H9 (cell line): ENCODE measurements at regions not wholly inside any gene's neighbourhood (a gene's known extent, or its start where the extent isn't known, plus 50 kb on each side); places are given as distances from the start of the nearest gene placed in this dataset.

ENCODE experiments used
- DNase-seq: peaks from one replicate; pipeline ENCODE4 v3.0.0-alpha.2; 2017
- H2AFZ ChIP-seq: one replicate; pipeline ENCODE4 v1.6.1; 2013; ENCODE audit warnings: mild to moderate bottlenecking, low read length, control low read depth, moderate library complexity
- H2AK5ac ChIP-seq: 2 replicates; pipeline ENCODE4 v1.6.1; 2013; ENCODE audit warnings: low read length, control low read depth, mixed read lengths; ENCODE audit not compliant: insufficient read length
- H2BK120ac ChIP-seq: one replicate; pipeline ENCODE4 v1.6.1; 2013; ENCODE audit warnings: low read depth, mild to moderate bottlenecking, low read length, control low read depth, inconsistent platforms; ENCODE audit not compliant: poor library complexity, severe bottlenecking
- H2BK12ac ChIP-seq: 2 replicates; pipeline ENCODE4 v1.6.1; 2013; ENCODE audit warnings: low read length, control low read depth, mixed read lengths, low read depth; ENCODE audit not compliant: insufficient read length
- H2BK15ac ChIP-seq: 2 replicates; pipeline ENCODE4 v1.6.1; 2013; ENCODE audit warnings: low read depth, low read length, control low read depth
- H2BK20ac ChIP-seq: one replicate; pipeline ENCODE4 v1.6.1; 2013; ENCODE audit warnings: low read depth, mild to moderate bottlenecking, low read length, control low read depth, inconsistent platforms; ENCODE audit not compliant: poor library complexity, severe bottlenecking
- H2BK5ac ChIP-seq: 2 replicates; pipeline ENCODE4 v1.6.1; 2013; ENCODE audit warnings: low read length, control low read depth, mixed read lengths; ENCODE audit not compliant: insufficient read length
- H3K14ac ChIP-seq: 2 replicates; pipeline ENCODE4 v1.6.1; 2013; ENCODE audit warnings: low read length, control low read depth; ENCODE audit not compliant: insufficient read depth
- H3K18ac ChIP-seq: 2 replicates; pipeline ENCODE4 v1.6.1; 2013; ENCODE audit warnings: low read depth, mild to moderate bottlenecking, mixed read lengths, low read length, control low read depth; ENCODE audit not compliant: insufficient read length
- H3K23ac ChIP-seq: 2 replicates; pipeline ENCODE4 v1.6.1; 2013; ENCODE audit warnings: low read length, control low read depth, mixed read lengths, low read depth; ENCODE audit not compliant: insufficient read length
- H3K23me2 ChIP-seq: 2 replicates; pipeline ENCODE4 v1.6.1; 2013; ENCODE audit warnings: low read depth, mild to moderate bottlenecking, mixed read lengths, low read length, control low read depth; ENCODE audit not compliant: insufficient read length, poor library complexity, severe bottlenecking
- H3K27ac ChIP-seq: 2 replicates; pipeline ENCODE4 v1.5.1; 2013; ENCODE audit warnings: low read length, control low read depth, mixed read lengths, low read depth; ENCODE audit not compliant: insufficient read length
- H3K27me3 ChIP-seq: 2 replicates; pipeline ENCODE4 v1.6.1; 2013; ENCODE audit warnings: low read length, control low read depth, inconsistent platforms; ENCODE audit not compliant: insufficient read depth
- H3K4ac ChIP-seq: 2 replicates; pipeline ENCODE4 v1.6.1; 2013; ENCODE audit warnings: low read depth, mild to moderate bottlenecking, control low read depth, inconsistent platforms, low read length, moderate library complexity
- H3K4me1 ChIP-seq: 2 replicates; pipeline ENCODE4 v1.6.1; 2013; ENCODE audit warnings: low read length, control low read depth, inconsistent platforms; ENCODE audit not compliant: insufficient read depth
- H3K4me2 ChIP-seq: 2 replicates; pipeline ENCODE4 v1.6.1; 2013; ENCODE audit warnings: low read length, control low read depth, mixed read lengths; ENCODE audit not compliant: insufficient read length, insufficient read depth
- H3K56ac ChIP-seq: 2 replicates; pipeline ENCODE4 v1.6.1; 2013; ENCODE audit warnings: low read depth, mild to moderate bottlenecking, mixed read lengths, low read length, control low read depth; ENCODE audit not compliant: insufficient read length
- H3K79me1 ChIP-seq: 2 replicates; pipeline ENCODE4 v1.6.1; 2013; ENCODE audit warnings: low read depth, mild to moderate bottlenecking, moderate library complexity, low read length, control low read depth, inconsistent platforms; ENCODE audit not compliant: insufficient read depth, poor library complexity, severe bottlenecking
- H3K79me2 ChIP-seq: 2 replicates; pipeline ENCODE4 v1.6.1; 2013; ENCODE audit warnings: low read length, control low read depth, inconsistent platforms; ENCODE audit not compliant: insufficient read depth
- H3K9ac ChIP-seq: 2 replicates; pipeline ENCODE4 v1.6.1; 2013; ENCODE audit warnings: low read length, control low read depth, mixed read lengths; ENCODE audit not compliant: insufficient read length; ENCODE audit errors: extremely low read depth
- H3K9me3 ChIP-seq: one replicate; pipeline ENCODE4 v1.6.1; 2013; ENCODE audit warnings: low read depth, low read length, inconsistent platforms; ENCODE audit not compliant: control insufficient read depth
- H3T11ph ChIP-seq: one replicate; pipeline ENCODE4 v1.6.1; 2013; ENCODE audit warnings: mild to moderate bottlenecking, low read length, control low read depth, inconsistent platforms
- H4K20me1 ChIP-seq: one replicate; pipeline ENCODE4 v1.6.1; 2013; ENCODE audit not compliant: control insufficient read depth, insufficient read length, insufficient read depth
- H4K5ac ChIP-seq: 2 replicates; pipeline ENCODE4 v1.6.1; 2013; ENCODE audit warnings: low read depth, mild to moderate bottlenecking, mixed read lengths, low read length, control low read depth; ENCODE audit not compliant: insufficient read length
- H4K8ac ChIP-seq: replicated peaks from 2 replicates; pipeline ENCODE4 v1.6.1; 2013; ENCODE audit warnings: low read length, control low read depth, mixed read lengths, low read depth; ENCODE audit not compliant: insufficient read length
- H4K91ac ChIP-seq: 2 replicates; pipeline ENCODE4 v1.6.1; 2013; ENCODE audit warnings: low read depth, mild to moderate bottlenecking, moderate library complexity, mixed read lengths, low read length, control low read depth; ENCODE audit not compliant: insufficient read length
- H3K27ac Mint-ChIP-seq, 3 experiments: 2 replicates in 2 of 3; 3 replicates in 1 of 3; pipeline ENCODE4 v1.8.0; 2020 to 2021; ENCODE audit warnings: mixed read lengths in 3 of 3, mild to moderate bottlenecking in 1 of 3, moderate library complexity in 1 of 3
- H3K27me3 Mint-ChIP-seq: 2 replicates; pipeline ENCODE4 v1.8.0; 2021; ENCODE audit warnings: low read depth, mild to moderate bottlenecking, moderate library complexity, mixed read lengths
- H3K36me3 Mint-ChIP-seq, 3 experiments: 2 replicates in 2 of 3; 3 replicates in 1 of 3; pipeline ENCODE4 v1.8.0; 2020 to 2021; ENCODE audit warnings: low read depth in 3 of 3, mixed read lengths in 3 of 3; ENCODE audit not compliant: insufficient read depth in 1 of 3
- H3K4me1 Mint-ChIP-seq, 2 experiments: 2 replicates each; pipeline ENCODE4 v1.8.0; 2020; ENCODE audit warnings: mixed read lengths in 2 of 2
- H3K4me3 Mint-ChIP-seq, 2 experiments: 2 replicates in 1 of 2; 3 replicates in 1 of 2; pipeline ENCODE4 v1.8.0; 2020 to 2021; ENCODE audit warnings: mild to moderate bottlenecking in 2 of 2, mixed read lengths in 2 of 2, moderate library complexity in 1 of 2
- H3K9me3 Mint-ChIP-seq, 2 experiments: 2 replicates in 1 of 2; 3 replicates in 1 of 2; pipeline ENCODE4 v1.8.0; 2020; ENCODE audit warnings: mild to moderate bottlenecking in 2 of 2, mixed read lengths in 2 of 2, moderate library complexity in 1 of 2
- CTCF ChIP-seq: fragments of 200-600 bp; sonication (generic); conservative IDR thresholded peaks from 3 replicates; pipeline ENCODE4 v1.8.0; 2021; ENCODE audit warnings: antibody characterized with exemption, mild to moderate bottlenecking
- WGBS: extraction: QIAGEN DNeasy Blood & Tissue Kit; methylation state at CpG from one replicate; pipeline ENCODE4 v1.1.7; 2013; ENCODE audit warnings: missing lambda C conversion rate, low lambda C conversion rate, mixed read lengths; ENCODE audit not compliant: insufficient read length; ENCODE audit errors: extremely low coverage; 5-methylcytosine and 5-hydroxymethylcytosine counted together

GRCh38 chr12:24541193-24541871 lies 407.6 kb downstream of the BCAT1 start:
- Mint-ChIP-seq H3K9me3 (no peaks in the 10 kb centered on the region), H3K36me3 (no peaks in the 10 kb centered on the region), H3K4me3 (no peak overlapping the region), H3K27ac (no peak overlapping the region), H3K27me3 (no peaks in the 10 kb centered on the region), H3K4me1 (peaks cover 12% of the 10 kb centered on the region in 2 experiments)
- Histone ChIP-seq H4K91ac (no peak overlapping the region), H3K18ac (no peak overlapping the region), H2AFZ (no peak overlapping the region), H3K23ac (no peak overlapping the region), H3K27me3 (no peaks in the 10 kb centered on the region), H3T11ph (no peak overlapping the region), H3K79me1 (no peaks in the 10 kb centered on the region), H2BK12ac (no peak overlapping the region), H3K4ac (no peak overlapping the region), H3K23me2 (no peaks in the 10 kb centered on the region), H3K79me2 (no peaks in the 10 kb centered on the region), H3K4me1 (no peaks in the 10 kb centered on the region), H3K14ac (no peak overlapping the region), H3K4me2 (no peak overlapping the region), H3K56ac (no peak overlapping the region), H2BK15ac (no peak overlapping the region), H4K8ac (no peak overlapping the region), H3K9me3 (no peaks in the 10 kb centered on the region), H2BK20ac (no peak overlapping the region), H3K27ac (no peak overlapping the region), H2AK5ac (no peak overlapping the region), H3K9ac (no peak overlapping the region), H2BK5ac (no peak overlapping the region), H4K5ac (no peak overlapping the region), H2BK120ac (no peak overlapping the region), H4K20me1 (no peaks in the 10 kb centered on the region)
- no CpG with 5 or more reads among the region's 5 CpGs for WGBS
- no peak for DNase-seq
- TF ChIP-seq CTCF, result no peak
